Left kidney (tissue), 1 donor: ENCODE measurements at regions not wholly inside any gene's neighbourhood (a gene's known extent, or its start where the extent isn't known, plus 50 kb on each side); places are given as distances from the start of the nearest gene placed in this dataset.

ENCODE experiments used
- DNase-seq: peaks from one replicate; pipeline ENCODE4 v3.0.0-alpha.2; 2013

GRCh38 chr6:138608896-138609295, 109.6 kb upstream of the NHSL1 start:
- no peak for DNase-seq

- DNase-seq = no peak
Observed at GRCh38 chr6:138609801-138610430, 110.6 kb upstream of the NHSL1 start.

- no peak for DNase-seq
Observed at GRCh38 chr6:138610816-138611215, 111.5 kb upstream of the NHSL1 start.

- DNase-seq = no peak
Observed at GRCh38 chr6:138614151-138614550, 114.9 kb upstream of the NHSL1 start.

GRCh38 chr6:138618168-138618567, 118.9 kb upstream of the NHSL1 start:
- DNase-seq = no peak

GRCh38 chr6:138620630-138621029, 121.3 kb upstream of the NHSL1 start:
- no peak for DNase-seq

- DNase-seq = no peak
Observed at GRCh38 chr6:138622967-138623366, 123.7 kb upstream of the NHSL1 start.

- no peak for DNase-seq
Observed at GRCh38 chr6:138631566-138631965, 132.3 kb upstream of the NHSL1 start.

GRCh38 chr6:138637822-138638221, 135.7 kb upstream of the CCDC28A start:
- DNase-seq = no peak

GRCh38 chr6:138638604-138639003, 135.0 kb upstream of the CCDC28A start:
- DNase-seq = no peak

GRCh38 chr6:138640028-138640427, 133.5 kb upstream of the CCDC28A start:
- no peak for DNase-seq

GRCh38 chr6:138643210-138643609, 130.4 kb upstream of the CCDC28A start:
- DNase-seq = no peak

GRCh38 chr6:138645976-138646640, 127.5 kb upstream of the CCDC28A start:
- no peak for DNase-seq

GRCh38 chr6:138647006-138647405, 126.6 kb upstream of the CCDC28A start:
- DNase-seq = peak; percentile 15

GRCh38 chr6:138648127-138648526, 125.4 kb upstream of the CCDC28A start:
- no peak for DNase-seq

- DNase-seq = no peak
Observed at GRCh38 chr6:138651491-138651890, 122.1 kb upstream of the CCDC28A start.

GRCh38 chr6:138652824-138653223, 120.7 kb upstream of the CCDC28A start:
- no peak for DNase-seq

GRCh38 chr6:138653435-138653834, 120.1 kb upstream of the CCDC28A start:
- no peak for DNase-seq

- no peak for DNase-seq
Observed at GRCh38 chr6:138654715-138655634, 118.6 kb upstream of the CCDC28A start.

- DNase-seq = no peak
Observed at GRCh38 chr6:138655828-138656227, 117.7 kb upstream of the CCDC28A start.

GRCh38 chr6:138656364-138657064, 117.1 kb upstream of the CCDC28A start:
- DNase-seq = no peak

- DNase-seq = no peak
Observed at GRCh38 chr6:138657065-138657425, 116.5 kb upstream of the CCDC28A start.
